Osteocyte (in vitro differentiated cells): ENCODE measurements at regions not wholly inside any gene's neighbourhood (a gene's known extent, or its start where the extent isn't known, plus 50 kb on each side); places are given as distances from the start of the nearest gene placed in this dataset.

Source experiments
- DNase-seq: peaks from one replicate; pipeline ENCODE4 v3.0.0; 2021; ENCODE audit warnings: mixed read lengths; ENCODE audit not compliant: unreplicated experiment; ENCODE audit errors: extremely low spot score
- H3K27ac Mint-ChIP-seq: one replicate; pipeline ENCODE4 v1.8.0; 2021; ENCODE audit warnings: mild to moderate bottlenecking, mixed read lengths; ENCODE audit not compliant: unreplicated experiment
- H3K27me3 Mint-ChIP-seq: one replicate; pipeline ENCODE4 v1.8.0; 2021; ENCODE audit warnings: mixed read lengths; ENCODE audit not compliant: unreplicated experiment
- H3K36me3 Mint-ChIP-seq: one replicate; pipeline ENCODE4 v1.8.0; 2021; ENCODE audit warnings: mixed read lengths; ENCODE audit not compliant: unreplicated experiment
- H3K4me1 Mint-ChIP-seq: one replicate; pipeline ENCODE4 v1.8.0; 2021; ENCODE audit warnings: mixed read lengths; ENCODE audit not compliant: unreplicated experiment
- H3K4me3 Mint-ChIP-seq: one replicate; pipeline ENCODE4 v1.8.0; 2021; ENCODE audit warnings: mild to moderate bottlenecking, moderate library complexity, mixed read lengths; ENCODE audit not compliant: unreplicated experiment
- H3K9me3 Mint-ChIP-seq: one replicate; pipeline ENCODE4 v1.8.0; 2021; ENCODE audit warnings: mixed read lengths; ENCODE audit not compliant: unreplicated experiment
- TF ChIP-seq, protein P1 (sequence below): fragments of 200-600 bp; sonication (generic); IDR thresholded peaks from 2 replicates; pipeline ENCODE4 v1.5.0; 2021; ENCODE audit warnings: antibody characterized with exemption, mild to moderate bottlenecking, moderate library complexity

- H3K27me3 Mint-ChIP-seq, result no peaks in the 10 kb centered on the region
- H3K9me3 Mint-ChIP-seq, result peaks cover 25% of the 10 kb centered on the region
- TF ChIP-seq, protein P1, sequence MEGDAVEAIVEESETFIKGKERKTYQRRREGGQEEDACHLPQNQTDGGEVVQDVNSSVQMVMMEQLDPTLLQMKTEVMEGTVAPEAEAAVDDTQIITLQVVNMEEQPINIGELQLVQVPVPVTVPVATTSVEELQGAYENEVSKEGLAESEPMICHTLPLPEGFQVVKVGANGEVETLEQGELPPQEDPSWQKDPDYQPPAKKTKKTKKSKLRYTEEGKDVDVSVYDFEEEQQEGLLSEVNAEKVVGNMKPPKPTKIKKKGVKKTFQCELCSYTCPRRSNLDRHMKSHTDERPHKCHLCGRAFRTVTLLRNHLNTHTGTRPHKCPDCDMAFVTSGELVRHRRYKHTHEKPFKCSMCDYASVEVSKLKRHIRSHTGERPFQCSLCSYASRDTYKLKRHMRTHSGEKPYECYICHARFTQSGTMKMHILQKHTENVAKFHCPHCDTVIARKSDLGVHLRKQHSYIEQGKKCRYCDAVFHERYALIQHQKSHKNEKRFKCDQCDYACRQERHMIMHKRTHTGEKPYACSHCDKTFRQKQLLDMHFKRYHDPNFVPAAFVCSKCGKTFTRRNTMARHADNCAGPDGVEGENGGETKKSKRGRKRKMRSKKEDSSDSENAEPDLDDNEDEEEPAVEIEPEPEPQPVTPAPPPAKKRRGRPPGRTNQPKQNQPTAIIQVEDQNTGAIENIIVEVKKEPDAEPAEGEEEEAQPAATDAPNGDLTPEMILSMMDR, result no peak
- H3K4me1 Mint-ChIP-seq, result peaks cover 64% of the 10 kb centered on the region
- no peak for DNase-seq
- H3K4me3 Mint-ChIP-seq, result no peak overlapping the region
- peaks cover 8% of the 10 kb centered on the region for H3K36me3 Mint-ChIP-seq
- peak overlapping the region; percentile 76 for H3K27ac Mint-ChIP-seq
These were observed 550.1 kb downstream of the LTN1 start for GRCh38 chr21:28442624-28443023.

GRCh38 chr21:28442085-28442484 is 550.6 kb downstream of the LTN1 start:
- Mint-ChIP-seq H3K4me1 (peaks cover 59% of the 10 kb centered on the region), H3K9me3 (peaks cover 21% of the 10 kb centered on the region), H3K27me3 (no peaks in the 10 kb centered on the region), H3K36me3 (peaks cover 6% of the 10 kb centered on the region), H3K27ac (peak overlapping the region; percentile 76), H3K4me3 (no peak overlapping the region)
- TF ChIP-seq, protein P1, result no peak
- no peak for DNase-seq

DNA sequence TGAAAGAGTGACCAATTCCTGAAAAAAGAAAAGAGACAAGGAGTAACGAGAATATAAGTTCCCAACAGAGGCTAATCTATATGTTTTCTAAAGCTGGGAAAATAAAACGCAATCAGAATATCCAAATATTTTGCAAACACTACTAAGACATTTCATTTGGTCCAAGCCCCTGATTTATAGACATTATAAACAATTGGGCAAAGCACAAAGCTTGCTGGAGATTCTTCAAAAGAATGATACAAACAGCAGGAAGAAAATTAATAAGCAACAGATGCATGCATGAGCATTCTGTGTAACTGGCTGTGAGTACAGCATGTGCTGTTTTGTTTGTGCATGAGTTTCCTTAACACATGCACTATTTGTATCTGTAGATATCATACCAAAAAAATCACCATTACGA is 552.9 kb downstream of the LTN1 start:
- no peak overlapping the region for H3K4me3 Mint-ChIP-seq
- H3K36me3 Mint-ChIP-seq, result no peaks in the 10 kb centered on the region
- no peak overlapping the region for H3K27ac Mint-ChIP-seq
- no peak for DNase-seq
- peaks cover 10% of the 10 kb centered on the region for H3K9me3 Mint-ChIP-seq
- TF ChIP-seq, protein P1, result no peak
- no peaks in the 10 kb centered on the region for H3K27me3 Mint-ChIP-seq
- peaks cover 43% of the 10 kb centered on the region for H3K4me1 Mint-ChIP-seq

- no peak overlapping the region for H3K4me3 Mint-ChIP-seq
- H3K4me1 Mint-ChIP-seq, result peaks cover 39% of the 10 kb centered on the region
- no peak for DNase-seq
- peaks cover 7% of the 10 kb centered on the region for H3K9me3 Mint-ChIP-seq
- no peaks in the 10 kb centered on the region for H3K27me3 Mint-ChIP-seq
- no peaks in the 10 kb centered on the region for H3K36me3 Mint-ChIP-seq
- H3K27ac Mint-ChIP-seq, result no peak overlapping the region
- TF ChIP-seq, protein P1, result no peak
These were observed 553.4 kb downstream of the LTN1 start for GRCh38 chr21:28439251-28439650.

DNA sequence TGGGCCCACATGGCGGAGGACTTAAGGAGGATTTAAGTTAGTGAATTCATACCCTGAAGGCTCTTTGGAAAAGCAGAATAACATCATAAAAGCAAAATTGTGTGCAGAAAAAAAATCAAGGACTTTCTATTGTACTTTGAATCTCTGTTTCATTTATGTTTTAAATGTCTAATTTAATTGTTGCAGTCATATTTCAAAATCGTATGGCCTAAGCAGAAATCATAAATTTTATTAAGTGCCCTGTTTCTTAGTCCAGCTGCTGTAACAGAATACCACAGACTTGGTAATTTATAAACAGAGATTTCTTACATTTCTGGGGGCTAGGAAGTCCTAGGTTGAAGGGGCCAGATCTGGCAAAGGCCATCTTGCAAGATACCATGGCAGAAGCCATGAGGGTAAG is 555.6 kb downstream of the LTN1 start:
- no peak for DNase-seq
- Mint-ChIP-seq H3K4me3 (no peak overlapping the region), H3K4me1 (peaks cover 22% of the 10 kb centered on the region), H3K27me3 (no peaks in the 10 kb centered on the region), H3K9me3 (peaks cover 7% of the 10 kb centered on the region), H3K36me3 (no peaks in the 10 kb centered on the region), H3K27ac (no peak overlapping the region)
- TF ChIP-seq, protein P1, result no peak
